ENCODE measurements at regions not wholly inside any gene's neighbourhood (a gene's known extent, or its start where the extent isn't known, plus 50 kb on each side); places are given as distances from the start of the nearest gene placed in this dataset.

GRCh38 chr9:126154869-126155268 lies 171.8 kb upstream of the MVB12B start:
- no peak for DNase-seq

GRCh38 chr9:126155756-126156664 lies 170.6 kb upstream of the MVB12B start:
- no peak for DNase-seq

GRCh38 chr9:126156898-126157297 lies 169.7 kb upstream of the MVB12B start:
- no peak for DNase-seq

GRCh38 chr9:126157423-126157822 lies 169.2 kb upstream of the MVB12B start:
- DNase-seq, result no peak

- DNase-seq, result no peak
These were observed 168.6 kb upstream of the MVB12B start for GRCh38 chr9:126157826-126158587.

GRCh38 chr9:126158588-126159429 lies 167.8 kb upstream of the MVB12B start:
- DNase-seq, result no peak

GRCh38 chr9:126159430-126160060 lies 167.1 kb upstream of the MVB12B start:
- DNase-seq, result no peak

GRCh38 chr9:126160067-126160853 lies 166.4 kb upstream of the MVB12B start:
- DNase-seq, result no peak

GRCh38 chr9:126160854-126161329 lies 165.7 kb upstream of the MVB12B start:
- DNase-seq, result no peak

GRCh38 chr9:126162611-126163381 lies 163.8 kb upstream of the MVB12B start:
- DNase-seq, result no peak

- no peak for DNase-seq
These were observed 161.7 kb upstream of the MVB12B start for GRCh38 chr9:126164796-126165525.

GRCh38 chr9:126165755-126166154 lies 160.9 kb upstream of the MVB12B start:
- DNase-seq, result no peak

- DNase-seq, result no peak
These were observed 160.3 kb upstream of the MVB12B start for GRCh38 chr9:126166291-126166690.

- DNase-seq, result no peak
These were observed 159.8 kb upstream of the MVB12B start for GRCh38 chr9:126166866-126167265.

GRCh38 chr9:126169736-126170135 lies 156.9 kb upstream of the MVB12B start:
- no peak for DNase-seq

- DNase-seq, result no peak
These were observed 156.3 kb upstream of the MVB12B start for GRCh38 chr9:126170286-126170823.

- DNase-seq, result no peak
These were observed 155.0 kb upstream of the MVB12B start for GRCh38 chr9:126171641-126172040.

GRCh38 chr9:126173401-126173800 lies 153.2 kb upstream of the MVB12B start:
- no peak for DNase-seq

GRCh38 chr9:126173929-126174328 lies 152.7 kb upstream of the MVB12B start:
- no peak for DNase-seq

GRCh38 chr9:126183266-126183665 lies 143.4 kb upstream of the MVB12B start:
- no peak for DNase-seq
